Left ventricle myocardium inferior (tissue), 1 donor: ENCODE measurements at regions not wholly inside any gene's neighbourhood (a gene's known extent, or its start where the extent isn't known, plus 50 kb on each side); places are given as distances from the start of the nearest gene placed in this dataset.

Source experiments
- DNase-seq: peaks from one replicate; pipeline ENCODE4 v3.0.0-alpha.2; 2020
- H3K27ac ChIP-seq: fragments of 200-600 bp; replicated peaks from 2 replicates; pipeline ENCODE4 v1.8.0; 2021
- H3K27me3 ChIP-seq: fragments of 200-600 bp; 2 replicates; pipeline ENCODE4 v1.8.0; 2021; ENCODE audit warnings: low read depth
- H3K36me3 ChIP-seq: fragments of 200-600 bp; 2 replicates; pipeline ENCODE4 v1.8.0; 2021
- H3K4me1 ChIP-seq: fragments of 200-600 bp; 2 replicates; pipeline ENCODE4 v1.8.0; 2021
- H3K4me3 ChIP-seq: fragments of 200-600 bp; 2 replicates; pipeline ENCODE4 v1.8.0; 2021; ENCODE audit warnings: mild to moderate bottlenecking, moderate library complexity
- H3K9me3 ChIP-seq: fragments of 200-600 bp; replicated peaks from 2 replicates; pipeline ENCODE4 v1.8.0; 2021
- intact Hi-C: fragments of 100-400 bp; cut with micrococcal nuclease; formaldehyde crosslinking; loops from one replicate; pipeline ENCODE4 v1.11.0; 2022
- TF ChIP-seq, protein P1 (sequence below): fragments of 200-600 bp; IDR thresholded peaks from 2 replicates; pipeline ENCODE4 v1.8.0; 2021; ENCODE audit warnings: antibody characterized with exemption, mild to moderate bottlenecking, borderline replicate concordance
- donor health status: DM: no; HTN: yes; CAD: no; lungs with severe emphysema.

DNA sequence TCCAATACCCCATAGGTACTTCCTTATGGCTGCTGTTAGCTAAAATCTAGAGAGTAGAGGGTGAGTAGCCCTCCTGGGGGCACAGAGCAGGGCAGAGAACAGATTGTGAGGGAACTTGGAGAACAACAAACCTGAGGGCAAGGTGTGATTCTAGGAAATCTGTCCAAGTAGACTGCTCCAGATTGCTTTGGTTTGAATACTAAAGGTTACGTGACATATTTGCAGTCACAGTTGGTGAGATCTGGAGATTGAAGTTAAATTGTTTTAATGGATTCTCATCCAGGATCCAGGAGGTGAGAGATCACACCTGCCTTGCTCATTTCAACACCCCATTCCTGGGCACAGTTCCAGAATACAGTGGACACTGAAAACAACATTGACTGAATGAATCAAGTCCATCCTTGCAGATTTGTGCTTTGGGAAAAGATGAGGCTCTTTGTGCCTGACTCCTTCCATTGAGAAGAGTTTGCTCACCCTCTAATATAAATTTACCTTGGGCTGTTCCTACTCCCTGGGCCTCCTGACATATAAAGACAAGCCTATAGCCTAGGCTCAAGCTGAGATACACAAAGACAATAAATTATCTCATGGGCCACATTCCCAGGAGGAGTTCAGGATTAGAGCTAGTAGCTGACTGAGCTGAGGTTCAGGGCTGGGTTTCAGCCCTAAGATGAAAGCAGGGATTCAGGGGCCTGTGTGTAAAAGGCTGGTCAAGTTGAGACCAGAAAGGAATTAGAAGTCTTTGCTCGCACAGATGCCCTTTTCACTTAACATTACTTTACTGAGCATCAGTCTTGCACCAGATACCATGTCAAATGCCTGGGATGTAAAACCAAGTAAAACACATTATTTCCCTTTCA lies 400.9 kb upstream of the MCTP2 start:
- peaks cover 7% of the 10 kb centered on the region for H3K27me3 ChIP-seq
- TF ChIP-seq, protein P1, sequence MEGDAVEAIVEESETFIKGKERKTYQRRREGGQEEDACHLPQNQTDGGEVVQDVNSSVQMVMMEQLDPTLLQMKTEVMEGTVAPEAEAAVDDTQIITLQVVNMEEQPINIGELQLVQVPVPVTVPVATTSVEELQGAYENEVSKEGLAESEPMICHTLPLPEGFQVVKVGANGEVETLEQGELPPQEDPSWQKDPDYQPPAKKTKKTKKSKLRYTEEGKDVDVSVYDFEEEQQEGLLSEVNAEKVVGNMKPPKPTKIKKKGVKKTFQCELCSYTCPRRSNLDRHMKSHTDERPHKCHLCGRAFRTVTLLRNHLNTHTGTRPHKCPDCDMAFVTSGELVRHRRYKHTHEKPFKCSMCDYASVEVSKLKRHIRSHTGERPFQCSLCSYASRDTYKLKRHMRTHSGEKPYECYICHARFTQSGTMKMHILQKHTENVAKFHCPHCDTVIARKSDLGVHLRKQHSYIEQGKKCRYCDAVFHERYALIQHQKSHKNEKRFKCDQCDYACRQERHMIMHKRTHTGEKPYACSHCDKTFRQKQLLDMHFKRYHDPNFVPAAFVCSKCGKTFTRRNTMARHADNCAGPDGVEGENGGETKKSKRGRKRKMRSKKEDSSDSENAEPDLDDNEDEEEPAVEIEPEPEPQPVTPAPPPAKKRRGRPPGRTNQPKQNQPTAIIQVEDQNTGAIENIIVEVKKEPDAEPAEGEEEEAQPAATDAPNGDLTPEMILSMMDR: no peak
- no peak overlapping the region for H3K4me3 ChIP-seq
- peak overlapping the region; percentile 57 for H3K27ac ChIP-seq
- H3K9me3 ChIP-seq: no peaks in the 10 kb centered on the region
- H3K36me3 ChIP-seq: no peaks in the 10 kb centered on the region
- intact Hi-C loops: no loop called here
- DNase-seq: no peak
- H3K4me1 ChIP-seq: no peaks in the 10 kb centered on the region

DNA sequence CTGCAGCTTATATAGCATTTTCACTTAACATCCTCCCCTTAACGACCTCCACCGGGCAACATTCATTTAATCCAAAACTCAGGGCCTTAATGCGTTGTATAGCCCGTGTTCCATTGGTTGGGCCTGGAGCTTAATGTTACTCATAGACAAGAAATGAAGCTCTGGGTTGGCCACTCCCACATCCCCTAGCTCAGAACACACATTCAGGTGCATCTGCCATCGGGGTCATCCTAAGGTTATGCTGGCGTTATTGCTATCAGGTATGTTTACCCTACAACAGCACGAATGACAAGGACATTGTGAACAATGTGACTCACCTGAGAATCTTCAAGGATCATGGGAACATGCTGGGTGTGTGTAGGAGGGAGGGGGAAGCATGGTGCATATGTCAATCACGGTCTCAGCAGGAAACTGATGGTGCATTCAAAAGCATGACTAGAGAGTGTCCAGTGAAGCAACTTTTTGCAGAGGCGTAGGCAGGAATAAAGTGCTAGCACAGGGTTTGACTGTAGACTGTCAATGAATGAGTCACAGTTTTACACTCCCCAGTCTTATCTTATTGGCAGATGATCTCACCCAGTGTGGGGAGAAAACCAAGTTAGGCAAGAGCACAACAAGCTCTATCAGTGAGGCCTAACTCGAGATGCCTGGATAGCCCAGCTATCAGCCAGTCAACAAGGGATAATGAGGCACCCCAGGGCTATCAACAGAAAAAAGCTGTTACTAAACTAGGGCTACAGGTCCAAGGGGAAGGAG lies 402.1 kb upstream of the MCTP2 start:
- no peak for DNase-seq
- no peaks in the 10 kb centered on the region for H3K9me3 ChIP-seq
- H3K36me3 ChIP-seq: no peaks in the 10 kb centered on the region
- TF ChIP-seq, protein P1: no peak
- H3K4me3 ChIP-seq: no peak overlapping the region
- intact Hi-C loops: no loop called here
- peaks cover 7% of the 10 kb centered on the region for H3K27me3 ChIP-seq
- H3K4me1 ChIP-seq: no peaks in the 10 kb centered on the region
- peak overlapping the region; percentile 57 for H3K27ac ChIP-seq

DNA sequence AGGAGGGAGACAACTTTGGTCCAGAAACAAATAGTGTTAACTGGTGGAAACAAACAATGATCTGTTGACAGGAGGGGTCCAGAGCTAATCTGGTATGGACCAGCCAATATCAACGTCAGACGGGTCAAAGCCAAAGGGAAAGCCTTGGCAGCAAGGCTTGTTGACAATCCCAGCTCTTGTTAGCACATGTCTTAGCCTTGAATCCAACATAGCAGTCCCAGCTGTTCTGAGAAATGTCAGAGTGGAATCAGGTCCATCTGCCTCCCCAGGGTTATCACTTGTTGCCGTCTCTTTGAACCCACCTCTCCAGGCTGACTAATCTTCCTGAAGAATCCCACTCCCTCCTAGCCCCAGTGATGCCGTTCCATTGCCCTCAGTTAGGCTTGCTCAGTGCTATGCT lies 404.6 kb upstream of the MCTP2 start:
- no peaks in the 10 kb centered on the region for H3K36me3 ChIP-seq
- TF ChIP-seq, protein P1: no peak
- H3K4me1 ChIP-seq: no peaks in the 10 kb centered on the region
- intact Hi-C loops: no loop called here
- H3K27ac ChIP-seq: peak overlapping the region; percentile 57
- H3K4me3 ChIP-seq: no peak overlapping the region
- H3K27me3 ChIP-seq: peaks cover 3% of the 10 kb centered on the region
- no peaks in the 10 kb centered on the region for H3K9me3 ChIP-seq
- DNase-seq: peak; percentile 40

DNA sequence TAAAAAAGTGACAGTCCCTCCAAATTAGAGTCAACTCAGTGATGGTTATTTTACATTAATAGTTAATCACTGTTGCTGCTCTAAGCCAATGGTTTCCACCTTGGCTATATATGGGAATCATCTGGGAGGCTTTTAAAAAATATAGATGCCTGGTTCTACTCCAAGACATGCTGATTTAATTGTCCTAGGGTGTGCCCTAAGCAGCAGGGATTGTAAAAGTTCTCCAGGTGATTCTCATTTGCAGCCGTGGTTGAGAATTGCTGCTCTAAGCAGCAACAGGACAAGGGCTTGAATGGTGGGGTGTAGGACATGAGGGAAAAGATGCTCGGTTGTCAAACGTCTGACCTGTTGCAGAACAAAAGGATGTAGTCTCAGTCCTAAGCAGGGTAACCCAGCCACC lies 405.1 kb upstream of the MCTP2 start:
- peak overlapping the region; percentile 54 for H3K27ac ChIP-seq
- intact Hi-C loops: no loop called here
- TF ChIP-seq, protein P1: no peak

DNA sequence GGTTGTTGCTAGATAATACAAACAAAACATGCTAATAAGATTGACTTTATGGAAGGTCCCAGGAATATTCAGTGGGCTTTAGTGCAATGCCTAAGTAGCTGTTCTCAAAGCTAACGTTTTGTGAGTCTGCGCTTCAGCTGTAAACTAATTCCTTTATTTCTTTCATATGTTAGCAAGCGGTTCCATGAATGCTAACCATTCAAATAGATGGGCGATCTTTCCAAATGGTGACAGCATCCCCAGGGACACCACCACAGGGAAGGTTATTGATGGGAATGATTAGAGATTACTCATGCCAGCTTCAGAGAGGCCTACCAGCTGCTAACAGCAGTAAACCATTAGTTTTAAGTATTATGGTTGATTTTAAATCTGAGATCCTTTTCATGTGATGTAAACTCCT lies 405.7 kb upstream of the MCTP2 start:
- no peaks in the 10 kb centered on the region for H3K4me1 ChIP-seq
- H3K4me3 ChIP-seq: no peak overlapping the region
- no peaks in the 10 kb centered on the region for H3K36me3 ChIP-seq
- no peak overlapping the region for H3K27ac ChIP-seq
- no peaks in the 10 kb centered on the region for H3K9me3 ChIP-seq
- H3K27me3 ChIP-seq: peaks cover 3% of the 10 kb centered on the region
- no peak for DNase-seq
- TF ChIP-seq, protein P1: no peak
- intact Hi-C loops: no loop called here

More for the DNA sequence above, 405.1 kb upstream of the MCTP2 start:
- no peak overlapping the region for H3K4me3 ChIP-seq
- peaks cover 3% of the 10 kb centered on the region for H3K27me3 ChIP-seq
- H3K4me1 ChIP-seq: no peaks in the 10 kb centered on the region
- no peaks in the 10 kb centered on the region for H3K9me3 ChIP-seq
- DNase-seq: no peak
- no peaks in the 10 kb centered on the region for H3K36me3 ChIP-seq
